Omental fat pad (tissue), 3 donors: ENCODE measurements at regions not wholly inside any gene's neighbourhood (a gene's known extent, or its start where the extent isn't known, plus 50 kb on each side); places are given as distances from the start of the nearest gene placed in this dataset.
"Not testable (repeated sequence)": the region's sequence is repeated elsewhere in the genome, so short reads cannot be mapped to it uniquely, and the experiment has no call there.

Source experiments
- ATAC-seq: fragments of 150-250 bp; one replicate; pipeline ENCODE4 v1.9.1; 2016; ENCODE audit warnings: mild to moderate bottlenecking, moderate library complexity; ENCODE audit not compliant: low FRiP score
- DNase-seq: peaks from one replicate; pipeline ENCODE4 v3.0.0-alpha.2; 2019; ENCODE audit warnings: low spot score
- TF ChIP-seq, protein P1 (sequence below), 3 donors: fragments of 450-650 bp; IDR thresholded peaks; one replicate each; pipeline ENCODE4 v1.5.1; 2016 to 2017; ENCODE audit warnings: antibody characterized with exemption in 3 of 3, mild to moderate bottlenecking in 3 of 3, moderate library complexity in 2 of 3

DNA sequence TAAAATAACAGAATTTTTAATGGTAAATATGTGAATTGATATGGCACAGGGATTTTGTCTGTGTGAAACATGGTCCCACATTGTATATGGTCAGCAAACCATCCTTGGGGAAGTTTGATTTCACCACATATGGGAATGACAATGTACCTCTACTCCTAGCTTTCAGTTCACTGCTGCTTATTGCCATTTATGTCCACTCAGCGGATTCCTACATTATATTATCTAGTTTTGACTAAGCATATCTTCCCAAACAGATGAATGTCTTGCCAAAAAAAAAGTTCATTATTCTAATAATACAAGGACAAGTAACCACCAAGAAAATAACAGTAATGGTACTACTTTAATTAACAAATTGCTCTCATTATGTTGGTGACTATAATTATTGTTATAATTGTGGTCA is 1521.6 kb downstream of the MAT2B start:
- TF ChIP-seq, protein P1, sequence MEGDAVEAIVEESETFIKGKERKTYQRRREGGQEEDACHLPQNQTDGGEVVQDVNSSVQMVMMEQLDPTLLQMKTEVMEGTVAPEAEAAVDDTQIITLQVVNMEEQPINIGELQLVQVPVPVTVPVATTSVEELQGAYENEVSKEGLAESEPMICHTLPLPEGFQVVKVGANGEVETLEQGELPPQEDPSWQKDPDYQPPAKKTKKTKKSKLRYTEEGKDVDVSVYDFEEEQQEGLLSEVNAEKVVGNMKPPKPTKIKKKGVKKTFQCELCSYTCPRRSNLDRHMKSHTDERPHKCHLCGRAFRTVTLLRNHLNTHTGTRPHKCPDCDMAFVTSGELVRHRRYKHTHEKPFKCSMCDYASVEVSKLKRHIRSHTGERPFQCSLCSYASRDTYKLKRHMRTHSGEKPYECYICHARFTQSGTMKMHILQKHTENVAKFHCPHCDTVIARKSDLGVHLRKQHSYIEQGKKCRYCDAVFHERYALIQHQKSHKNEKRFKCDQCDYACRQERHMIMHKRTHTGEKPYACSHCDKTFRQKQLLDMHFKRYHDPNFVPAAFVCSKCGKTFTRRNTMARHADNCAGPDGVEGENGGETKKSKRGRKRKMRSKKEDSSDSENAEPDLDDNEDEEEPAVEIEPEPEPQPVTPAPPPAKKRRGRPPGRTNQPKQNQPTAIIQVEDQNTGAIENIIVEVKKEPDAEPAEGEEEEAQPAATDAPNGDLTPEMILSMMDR (IDR thresholded peaks at IDR 0.05): no peak
- ATAC-seq (no peak), DNase-seq (no peak)

GRCh38 chr5:165028356-165028755 is 1522.9 kb downstream of the MAT2B start:
- ATAC-seq (no peak), DNase-seq (no peak)
- TF ChIP-seq, protein P1 (IDR thresholded peaks at IDR 0.05): no peak

- DNase-seq: no peak
- TF ChIP-seq, protein P1 (IDR thresholded peaks at IDR 0.05): no peak
- no peak for ATAC-seq
Observed at GRCh38 chr5:165029099-165029870, 1523.9 kb downstream of the MAT2B start.

- DNase-seq (no peak), ATAC-seq (no peak)
- TF ChIP-seq, protein P1 (IDR thresholded peaks at IDR 0.05): no peak
Observed at GRCh38 chr5:165030971-165031370, 1525.6 kb downstream of the MAT2B start.

DNA sequence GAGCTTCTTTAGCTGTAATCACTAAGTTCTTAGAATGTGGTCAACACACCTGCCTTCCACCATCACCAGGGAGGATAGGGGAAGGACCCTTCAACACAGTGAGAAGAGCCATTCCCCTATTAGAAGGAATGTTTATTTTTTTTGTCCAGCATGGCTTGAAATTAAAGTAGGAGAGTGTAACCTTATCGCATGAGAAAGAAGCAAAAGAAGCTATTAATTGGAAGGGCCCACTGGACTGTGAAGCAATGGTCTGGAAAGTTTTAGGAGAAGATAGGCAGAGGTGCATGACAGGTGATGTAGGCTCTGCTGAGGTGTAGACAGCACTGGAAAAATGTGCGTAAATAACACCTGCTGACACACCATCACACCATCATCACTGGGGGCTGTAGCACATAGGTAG is 1526.0 kb downstream of the MAT2B start:
- ATAC-seq (no peak), DNase-seq (no peak)
- TF ChIP-seq, protein P1 (IDR thresholded peaks at IDR 0.05): no peak

- no peak for DNase-seq
- TF ChIP-seq, protein P1 (IDR thresholded peaks at IDR 0.05): no peak
Observed at GRCh38 chr5:165035520-165035919, 1530.1 kb downstream of the MAT2B start.

GRCh38 chr5:165039748-165040147 is 1534.3 kb downstream of the MAT2B start:
- DNase-seq (no peak), ATAC-seq (no peak)
- TF ChIP-seq, protein P1 (IDR thresholded peaks at IDR 0.05): no peak

More at GRCh38 chr5:165035520-165035919, 1530.1 kb downstream of the MAT2B start:
- ATAC-seq: no peak

- DNase-seq, ATAC-seq: not testable (repeated sequence)
Observed at GRCh38 chr5:165045941-165046340, 1540.5 kb downstream of the MAT2B start.
